GM19043 (cell line): ENCODE measurements at regions not wholly inside any gene's neighbourhood (a gene's known extent, or its start where the extent isn't known, plus 50 kb on each side); places are given as distances from the start of the nearest gene placed in this dataset.

Experiments used
- ATAC-seq: cut with Tn5 transposase; IDR thresholded peaks from one replicate; pipeline ENCODE4 v1.9.1; 2021; ENCODE audit warnings: low read depth; ENCODE audit not compliant: unreplicated experiment

DNA sequence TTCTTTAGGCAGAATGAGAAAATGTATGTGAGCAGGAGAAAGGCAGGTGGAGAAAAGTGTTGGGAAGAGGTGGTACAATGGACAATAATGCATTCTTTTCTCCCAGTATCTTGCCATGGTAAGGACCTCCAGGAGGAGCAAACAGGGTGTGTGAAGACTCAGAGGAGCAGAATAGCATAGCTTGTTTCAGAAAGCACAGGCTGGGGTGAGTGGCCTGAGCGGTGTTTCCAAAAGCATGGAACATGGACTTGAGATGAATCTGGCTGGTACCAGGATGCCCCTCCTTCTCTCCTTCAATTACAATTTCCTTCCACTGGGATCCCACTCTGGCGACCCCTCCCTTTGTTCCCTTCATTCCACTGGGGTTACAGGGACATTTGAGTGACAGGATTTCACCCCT, 123.4 kb upstream of the TNR start:
- ATAC-seq, result no peak

DNA sequence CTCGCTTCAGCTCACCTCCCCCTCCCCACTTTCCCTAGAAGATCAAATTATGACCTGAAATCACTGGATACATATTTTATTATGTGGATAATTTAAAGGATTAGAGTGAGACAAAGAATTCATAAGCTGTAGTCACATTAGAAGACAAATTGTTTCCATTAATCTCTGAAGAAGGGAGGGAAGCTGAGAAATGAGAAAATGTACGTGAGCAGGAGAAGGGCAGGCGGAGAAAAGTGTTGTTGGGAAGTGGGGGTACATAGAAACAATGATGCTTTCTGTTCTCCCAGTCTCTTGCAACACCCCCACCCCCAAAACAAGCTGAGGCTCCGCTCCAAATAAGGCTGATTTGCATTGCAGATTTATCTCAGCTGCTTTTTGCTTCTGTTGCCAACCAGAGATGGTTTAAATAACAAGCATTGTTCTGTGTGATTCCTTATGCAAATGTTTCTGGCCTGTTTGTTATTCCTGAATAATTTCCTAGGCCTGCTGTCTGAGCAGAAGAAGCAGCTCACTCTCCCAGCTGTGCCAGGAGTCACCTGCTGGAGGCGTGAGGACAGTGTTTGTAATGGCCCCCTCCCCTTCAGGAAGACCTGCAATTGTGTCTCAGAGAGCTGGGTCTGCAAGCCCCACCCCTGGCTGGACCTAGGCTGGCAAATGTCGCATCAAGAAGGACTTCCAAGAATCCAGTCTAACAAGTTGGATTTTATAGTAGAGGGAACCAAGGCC, 121.8 kb upstream of the TNR start:
- ATAC-seq, result no peak

DNA sequence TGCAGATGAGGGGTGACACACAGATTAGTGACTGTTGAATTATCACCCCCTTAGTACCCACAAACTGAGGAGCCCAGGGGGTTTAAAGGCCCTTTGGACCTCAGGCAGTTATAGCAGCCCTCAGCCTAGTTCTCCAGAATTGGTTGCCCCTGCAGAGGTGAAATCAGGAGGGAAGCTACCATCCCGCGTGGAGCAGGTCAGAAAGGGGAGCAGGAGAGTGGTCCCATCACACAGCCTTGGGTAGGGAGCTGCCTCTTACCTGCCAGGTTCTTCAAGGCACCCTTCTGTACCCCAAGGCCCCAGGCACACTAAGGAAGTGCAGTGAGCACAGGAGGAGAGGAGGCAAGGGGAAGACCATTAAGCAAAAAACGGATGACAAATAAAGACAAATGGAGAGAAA, 121.2 kb upstream of the TNR start:
- ATAC-seq, result no peak

DNA sequence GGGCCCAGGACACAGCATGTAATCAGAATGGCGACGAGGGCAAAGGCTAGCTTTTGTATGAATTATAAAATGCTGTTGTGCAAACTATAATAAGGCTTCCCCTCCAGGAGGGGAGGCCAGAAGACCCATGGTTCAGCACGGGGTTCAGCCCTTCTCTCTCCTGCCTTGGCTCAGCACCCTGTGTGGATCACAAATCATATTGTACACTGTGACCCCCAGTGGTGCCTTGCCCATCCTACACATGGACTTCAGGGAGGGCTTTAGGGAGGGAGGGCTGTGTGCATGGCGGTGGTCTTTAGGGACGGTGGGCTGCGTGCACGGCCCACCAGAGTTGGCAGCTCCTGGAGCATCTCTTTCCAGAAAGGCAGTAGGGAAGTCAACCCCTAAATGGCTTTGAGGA, 120.8 kb upstream of the TNR start:
- no peak for ATAC-seq

DNA sequence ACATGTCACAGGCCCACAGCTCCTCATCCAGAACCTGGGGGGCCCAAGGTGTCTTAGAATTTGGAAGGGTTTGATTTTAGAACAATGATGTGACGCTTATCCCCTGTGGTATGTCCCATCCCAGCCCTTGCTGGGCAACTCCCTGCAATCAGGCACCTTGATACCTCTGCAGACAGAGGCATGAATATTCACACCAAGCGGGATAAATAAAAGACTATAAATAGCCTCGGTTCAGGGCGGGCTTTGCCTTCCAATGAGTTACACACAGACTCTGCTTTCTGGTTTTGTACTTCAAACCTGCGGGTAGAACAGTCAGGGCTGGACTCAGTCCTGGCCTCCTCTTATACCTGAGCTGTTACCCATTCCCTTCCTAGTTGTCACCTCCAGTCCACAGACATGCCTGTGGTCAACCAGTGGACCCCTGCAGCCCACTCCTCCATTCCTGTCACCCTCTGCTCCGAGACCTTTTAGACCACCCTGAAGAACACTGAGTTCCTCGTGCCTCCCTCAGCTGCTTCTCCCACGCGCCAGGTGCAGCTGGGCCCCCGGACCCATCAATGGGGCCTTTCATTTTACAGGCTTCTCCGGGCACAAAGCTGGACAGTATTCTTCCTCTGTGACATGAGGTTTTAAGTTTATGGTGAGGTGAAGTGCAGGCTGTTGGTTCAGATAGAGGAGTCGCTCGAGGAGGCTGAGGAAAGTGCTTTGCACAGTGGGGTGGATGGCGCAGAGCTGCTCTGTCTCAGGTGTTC, 120.1 kb upstream of the TNR start:
- ATAC-seq, result no peak

DNA sequence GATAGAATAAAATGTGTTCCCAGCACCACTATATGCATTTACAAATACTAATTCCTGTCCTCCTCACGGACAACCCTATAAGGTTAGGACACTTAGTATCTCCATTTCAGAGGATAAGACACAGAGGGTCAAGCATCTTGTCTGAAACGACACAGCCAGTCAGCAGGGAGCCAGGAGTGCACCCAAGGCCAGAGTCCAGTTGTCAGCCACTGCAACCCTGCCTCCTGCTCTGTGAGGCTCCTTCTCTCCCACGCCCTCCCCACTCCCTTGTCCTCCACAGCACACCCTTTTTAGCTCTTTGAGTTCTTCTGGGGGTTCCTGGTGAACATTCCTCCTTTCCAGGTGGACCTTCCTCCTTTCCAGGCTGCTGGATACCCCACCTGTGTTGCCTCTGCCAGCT, 119.0 kb upstream of the TNR start:
- ATAC-seq, result no peak

DNA sequence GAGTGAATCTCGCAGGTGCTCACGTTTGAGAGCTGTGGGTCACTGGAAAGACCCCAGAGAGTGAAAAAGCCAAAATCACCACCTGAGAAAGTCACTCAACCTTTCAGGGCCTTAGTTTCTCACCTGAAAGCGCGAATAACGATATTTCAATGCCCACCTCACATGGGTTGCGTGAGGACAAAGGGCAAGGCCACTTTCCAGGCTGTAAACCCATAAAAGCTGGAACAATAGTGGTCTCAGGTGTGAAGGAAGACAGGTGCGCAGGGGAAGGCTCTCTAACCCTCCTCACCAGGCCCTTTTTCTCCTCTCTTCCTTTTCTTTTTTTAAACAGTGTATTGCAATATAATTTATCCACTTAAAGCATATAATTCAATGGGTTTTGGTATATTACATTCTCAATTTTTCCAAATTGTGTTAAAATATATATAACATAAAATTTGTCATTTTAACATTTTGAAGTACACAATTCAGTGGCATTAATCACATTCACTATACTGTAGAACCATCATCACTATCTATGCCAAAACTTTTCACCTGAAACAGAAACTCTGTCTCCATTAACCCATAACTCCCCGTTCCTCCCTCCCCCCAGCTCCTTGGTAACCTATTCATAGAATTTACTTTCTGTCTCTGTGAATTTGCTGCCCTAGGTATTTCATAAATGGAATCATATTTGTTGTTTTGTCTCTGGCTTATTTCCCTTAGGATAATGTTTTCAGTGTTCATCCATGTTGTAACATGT, 118.4 kb upstream of the TNR start:
- no peak for ATAC-seq

DNA sequence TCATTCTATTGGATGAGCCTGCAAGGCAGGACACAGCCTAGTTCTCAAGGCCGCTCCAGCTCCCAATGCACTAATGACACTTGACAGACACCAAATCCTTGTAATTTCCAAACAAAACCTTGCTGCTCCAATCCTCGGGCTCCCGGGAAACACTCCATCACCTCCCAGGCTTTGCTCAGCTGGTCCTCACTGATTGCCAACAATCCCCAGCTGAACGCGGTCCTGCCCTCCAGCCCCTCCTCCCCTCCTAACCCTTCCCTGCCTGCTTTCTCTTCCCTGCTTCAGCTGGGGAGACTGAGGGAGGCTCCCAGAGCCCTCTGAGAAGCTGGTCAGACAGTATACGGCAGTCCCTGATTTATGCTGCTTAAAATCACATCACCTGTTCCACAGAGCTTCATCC, 114.4 kb upstream of the TNR start:
- ATAC-seq, result no peak

DNA sequence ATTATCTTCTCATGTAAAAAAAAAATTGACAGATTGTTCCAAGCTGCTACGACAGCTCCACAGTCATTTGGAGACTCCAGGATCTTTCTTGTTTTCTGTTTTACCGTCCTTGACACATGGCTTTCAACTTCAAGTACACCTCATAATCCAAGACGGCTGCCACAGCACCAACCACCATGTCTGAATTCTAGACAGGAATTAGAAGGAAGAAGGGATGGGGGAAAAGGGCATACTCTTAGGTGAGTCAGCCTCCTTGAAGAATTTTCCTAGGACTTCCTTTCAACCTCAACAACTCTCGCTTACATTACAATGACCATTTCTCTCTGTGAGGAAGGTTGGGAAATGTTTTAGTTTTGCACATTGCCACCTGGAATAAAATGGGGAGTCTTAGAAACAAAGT, 110.3 kb upstream of the TNR start:
- no peak for ATAC-seq

DNA sequence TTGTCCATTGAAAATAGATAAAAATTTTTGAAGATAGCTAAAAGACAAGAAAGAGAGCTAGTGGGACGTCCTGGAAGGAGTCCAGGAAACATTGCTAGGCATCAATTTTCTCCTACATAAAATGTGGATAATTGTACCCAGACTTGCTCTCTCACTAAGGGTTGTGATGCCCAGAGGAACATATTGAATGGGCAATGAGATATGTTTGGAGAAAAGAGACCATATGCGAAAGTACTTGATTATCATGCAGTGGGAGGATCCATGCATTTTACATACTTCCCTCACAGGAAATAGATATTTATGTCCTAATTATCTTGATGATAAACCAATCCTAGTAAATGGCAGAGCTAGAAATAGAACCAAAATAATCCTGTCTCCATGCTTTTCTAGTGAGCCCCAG, 108.4 kb upstream of the TNR start:
- ATAC-seq, result no peak

DNA sequence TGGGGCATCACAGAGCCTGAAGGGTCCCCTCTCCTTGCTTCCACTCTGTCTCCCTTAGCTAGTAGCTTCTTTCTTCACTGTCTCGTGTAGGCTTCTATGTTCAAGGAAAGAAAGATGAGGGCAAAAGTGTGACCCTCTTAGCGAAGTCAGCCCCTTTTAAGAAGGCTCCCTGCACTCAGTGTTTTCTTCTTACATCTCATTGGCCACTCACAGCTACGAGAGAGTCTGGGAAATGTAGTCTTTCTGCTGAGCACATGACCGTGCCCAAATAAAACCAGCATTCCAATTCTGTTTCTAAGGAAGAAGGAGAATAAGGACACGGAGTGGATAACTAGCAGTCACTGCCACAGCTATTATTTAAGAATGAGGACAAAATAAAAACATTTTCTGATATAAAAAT, 104.9 kb upstream of the TNR start:
- no peak for ATAC-seq

DNA sequence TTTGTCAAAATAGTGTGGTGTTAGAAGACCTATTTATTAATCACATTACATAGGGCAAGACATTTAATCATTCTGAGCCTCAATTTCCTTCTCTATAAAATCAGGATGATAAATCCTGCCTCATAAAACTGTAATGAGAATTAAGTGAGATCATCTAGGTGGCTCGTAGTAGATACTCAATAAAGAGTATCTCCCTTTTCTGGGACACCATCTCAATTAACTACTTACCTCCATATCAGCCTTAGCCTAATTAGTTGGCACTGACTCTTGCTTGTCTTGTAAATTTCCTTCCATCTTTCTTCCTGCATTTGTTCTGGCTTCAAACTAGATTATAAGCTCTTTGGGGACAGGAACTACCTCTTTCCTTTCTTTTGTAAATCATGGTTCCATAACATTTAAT, 102.6 kb upstream of the TNR start:
- no peak for ATAC-seq

DNA sequence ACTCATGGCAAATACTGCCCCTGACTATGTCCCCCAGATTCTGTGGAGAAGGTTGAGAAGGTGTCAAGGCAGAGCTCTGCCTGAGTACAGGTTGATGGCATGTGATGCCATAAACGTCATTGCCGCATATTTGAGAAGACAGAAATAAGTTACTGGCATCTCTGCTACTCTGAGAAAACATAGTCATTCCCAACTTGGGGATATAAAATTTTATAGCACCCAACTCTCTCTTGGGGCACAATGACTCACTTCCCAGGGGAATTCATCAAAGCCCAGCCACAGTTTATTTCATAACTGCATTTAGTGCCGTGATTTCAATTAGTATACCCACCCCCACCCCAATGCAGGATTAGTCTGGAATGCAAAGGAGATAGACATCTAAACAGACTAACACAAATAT, 101.9 kb upstream of the TNR start:
- ATAC-seq, result no peak

DNA sequence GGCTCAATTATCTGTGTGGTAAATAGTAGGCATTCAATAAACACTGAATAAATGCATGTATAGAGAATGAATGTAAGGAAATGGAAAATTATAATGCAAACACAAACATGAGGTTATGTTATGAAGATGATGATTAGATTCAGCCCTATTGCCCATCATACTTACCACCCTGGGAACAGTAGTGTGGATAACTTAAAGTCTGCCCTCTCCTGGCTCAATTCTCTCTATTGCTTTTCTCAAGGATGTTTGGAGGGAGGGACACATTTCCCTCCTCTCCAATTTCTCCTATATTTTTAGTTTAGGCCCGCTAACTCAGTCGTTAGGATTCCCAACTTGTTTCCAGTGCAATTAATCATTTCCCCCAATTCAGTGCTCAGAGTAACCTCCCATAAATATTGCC, 101.5 kb upstream of the TNR start:
- no peak for ATAC-seq

DNA sequence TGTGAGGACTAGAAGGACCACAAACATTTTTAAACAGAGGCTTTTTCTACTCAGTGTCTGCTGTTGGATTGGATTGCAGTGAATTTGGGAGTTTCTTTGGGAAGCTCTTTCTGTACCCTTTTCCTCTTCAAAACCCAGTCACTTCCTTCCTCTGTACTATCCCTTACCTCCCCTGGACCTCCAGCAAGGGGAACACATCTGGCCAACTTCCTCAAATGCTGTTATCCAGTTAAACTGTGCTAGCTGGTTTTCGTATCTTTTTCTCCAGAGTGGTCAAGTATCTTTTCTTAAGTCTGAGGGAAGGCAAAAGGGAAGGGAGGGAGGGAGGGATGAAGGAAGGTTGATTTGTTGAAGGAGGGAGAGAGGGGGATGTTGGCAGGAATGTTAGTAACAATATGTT, 99.2 kb upstream of the TNR start:
- ATAC-seq, result no peak

DNA sequence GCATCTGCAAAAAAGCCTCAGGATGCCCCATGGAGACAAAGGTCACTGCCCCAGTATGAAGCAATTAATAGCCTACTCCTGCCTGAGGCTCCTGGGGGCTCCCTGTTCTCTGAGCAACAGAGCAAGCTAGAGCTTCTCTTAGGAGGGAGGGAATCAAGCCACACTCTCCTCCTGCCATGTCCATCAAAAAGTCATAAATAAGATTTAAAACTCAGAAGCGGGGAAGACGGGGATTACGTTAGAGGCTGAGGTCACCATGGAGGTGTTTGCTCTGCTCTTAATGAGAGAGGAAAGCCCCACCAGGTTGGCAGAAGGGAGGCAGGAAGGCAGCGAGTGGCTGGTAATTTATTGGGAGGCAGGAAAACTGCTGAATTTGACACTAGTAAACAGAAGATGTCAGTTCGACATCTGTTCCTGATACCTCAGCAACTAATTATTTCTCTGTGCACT, 98.4 kb upstream of the TNR start:
- ATAC-seq, result no peak

DNA sequence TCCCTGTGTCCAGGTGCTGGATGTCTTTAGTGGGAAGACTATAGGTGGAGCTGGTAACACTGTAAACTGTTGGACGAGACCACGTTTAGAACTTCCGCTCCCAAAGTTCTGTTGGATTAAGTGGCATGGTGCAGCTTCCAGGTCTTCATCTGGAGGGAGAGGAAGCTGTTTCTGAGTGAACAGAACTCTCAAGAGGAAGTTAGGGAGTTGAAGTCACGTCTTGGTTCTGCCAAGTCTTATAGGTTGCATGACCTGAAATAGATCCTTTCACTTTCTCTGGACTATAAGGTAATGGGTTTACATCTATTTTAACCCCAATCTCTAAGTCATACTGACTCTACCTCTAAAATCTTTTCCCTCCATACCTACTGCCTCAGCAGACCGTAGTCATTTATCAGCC, 97.4 kb upstream of the TNR start:
- ATAC-seq, result no peak

DNA sequence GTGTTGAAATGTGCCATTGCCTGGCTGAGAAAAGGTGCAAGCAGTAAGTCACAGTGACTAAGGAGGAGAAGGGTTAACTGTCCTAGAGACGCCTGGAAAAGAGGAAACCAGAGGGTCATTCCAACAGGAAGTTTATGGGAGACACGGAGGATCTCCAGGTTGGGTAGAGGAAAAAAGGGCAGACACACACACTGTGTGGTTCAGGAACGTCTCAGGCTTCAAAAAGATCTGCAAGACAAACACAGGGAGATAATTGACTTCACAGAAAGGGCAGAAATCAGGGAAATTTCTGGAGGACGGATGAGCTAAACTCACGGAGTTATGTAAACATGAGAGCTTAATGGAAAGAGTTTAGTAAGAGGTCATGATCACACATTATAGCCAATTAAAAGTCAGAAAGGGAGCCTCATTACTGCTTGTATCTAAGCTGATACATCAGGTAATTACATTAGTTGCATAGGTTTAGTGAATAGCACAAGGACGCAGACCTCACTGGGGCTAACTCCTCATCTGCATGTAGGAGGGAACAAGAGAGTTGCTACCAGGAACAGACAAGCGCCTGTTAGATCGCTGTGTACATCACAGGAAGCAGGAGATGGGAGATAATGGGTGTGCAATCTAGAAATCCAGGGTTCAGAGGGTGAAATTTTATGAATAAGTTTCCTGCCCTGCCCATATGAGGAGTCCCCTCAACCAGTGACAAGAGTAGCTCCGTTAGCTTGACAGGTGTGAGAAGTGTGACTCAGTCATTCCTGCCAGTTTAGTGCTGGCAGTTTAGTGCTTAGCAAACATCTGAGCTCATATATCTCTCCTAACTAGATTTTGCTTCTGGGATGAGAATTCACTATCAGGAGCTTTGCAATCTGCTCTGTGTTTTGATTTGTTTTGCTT, 96.6 kb upstream of the TNR start:
- ATAC-seq, result no peak

DNA sequence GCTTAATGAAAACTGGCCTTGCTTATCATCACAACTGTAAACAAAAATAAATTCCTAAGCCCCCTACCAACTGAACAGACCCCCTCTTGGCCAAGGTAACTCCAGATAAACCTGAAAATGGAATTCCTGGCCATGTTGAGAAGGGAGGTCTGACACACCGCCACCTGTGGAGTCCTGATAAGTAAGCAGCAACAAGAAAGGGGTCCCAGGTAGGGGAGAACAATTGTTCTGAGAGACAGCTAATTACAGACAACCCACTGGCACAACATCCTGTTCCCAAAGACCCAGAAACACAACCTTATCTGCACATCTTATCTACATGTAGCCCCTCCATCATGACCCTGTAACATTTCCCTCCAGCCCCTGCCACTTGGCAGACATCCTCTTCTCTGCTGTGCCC, 91.2 kb upstream of the TNR start:
- ATAC-seq, result no peak

DNA sequence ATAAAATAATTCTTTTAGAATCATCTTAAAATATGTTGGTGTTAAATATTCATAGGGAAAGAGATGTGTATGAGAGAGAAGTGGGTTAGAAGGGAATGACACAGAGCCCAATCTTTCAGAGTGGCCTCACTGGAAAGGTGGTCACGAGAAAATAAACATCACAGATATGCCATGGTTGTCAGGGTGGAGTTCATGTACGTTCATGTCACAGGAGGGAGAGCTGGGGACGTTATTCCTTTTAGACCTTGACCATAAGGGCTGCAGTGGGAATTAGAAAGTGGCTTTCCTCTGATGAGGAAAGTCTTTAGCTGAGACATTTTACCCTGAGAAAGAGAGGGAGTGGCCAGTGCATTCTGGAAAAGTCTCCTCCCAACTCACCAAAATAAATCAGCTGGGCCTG, 90.6 kb upstream of the TNR start:
- no peak for ATAC-seq

DNA sequence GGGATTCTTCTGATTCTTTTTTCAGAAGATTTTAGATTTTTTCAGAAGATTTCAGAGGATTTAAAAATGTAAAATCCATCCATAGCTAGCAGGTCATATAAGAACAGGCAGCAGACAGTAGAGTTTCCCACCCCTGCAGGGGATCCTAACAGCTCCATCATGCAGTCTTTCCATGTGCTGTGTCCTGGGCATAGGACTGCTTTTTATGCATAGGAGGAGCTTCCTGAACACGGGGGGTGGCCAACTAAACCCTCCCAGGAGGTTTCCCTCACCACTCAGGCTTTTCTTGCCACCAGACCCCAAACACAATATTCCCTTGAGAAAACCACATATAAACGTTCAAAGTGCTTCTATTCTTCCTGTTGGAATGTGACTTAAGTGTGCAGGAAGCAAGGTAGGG, 90.1 kb upstream of the TNR start:
- no peak for ATAC-seq
